C4-2B (cell line): ENCODE measurements at regions not wholly inside any gene's neighbourhood (a gene's known extent, or its start where the extent isn't known, plus 50 kb on each side); places are given as distances from the start of the nearest gene placed in this dataset.

ENCODE experiments used
- ZFX ChIP-seq: fragments of 450-650 bp; IDR thresholded peaks from 2 replicates; pipeline ENCODE4 v1.6.1; 2017
- TF ChIP-seq, protein P1 (sequence below): fragments of 450-650 bp; conservative IDR thresholded peaks from 2 replicates; pipeline ENCODE4 v1.5.1; 2017; ENCODE audit warnings: mild to moderate bottlenecking

DNA sequence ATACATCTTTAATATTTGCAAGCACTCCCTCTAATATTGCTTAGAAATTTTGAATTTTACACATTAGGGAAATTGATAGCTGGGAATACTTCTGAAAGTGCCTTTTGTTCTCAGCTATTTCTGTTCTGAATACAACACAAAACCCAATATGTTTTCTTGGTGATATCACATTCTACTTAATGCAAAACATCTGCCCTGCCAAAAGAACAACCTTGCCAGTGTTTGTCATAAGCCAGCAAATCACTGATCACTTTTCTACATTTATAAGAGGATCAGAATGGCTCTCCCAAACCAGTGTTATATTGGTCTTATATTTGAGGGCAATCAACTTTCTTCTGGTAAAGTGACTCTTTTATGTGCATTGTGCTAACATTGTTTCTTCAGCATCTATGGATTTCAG lies 126.8 kb upstream of the APOOL start:
- TF ChIP-seq, protein P1, sequence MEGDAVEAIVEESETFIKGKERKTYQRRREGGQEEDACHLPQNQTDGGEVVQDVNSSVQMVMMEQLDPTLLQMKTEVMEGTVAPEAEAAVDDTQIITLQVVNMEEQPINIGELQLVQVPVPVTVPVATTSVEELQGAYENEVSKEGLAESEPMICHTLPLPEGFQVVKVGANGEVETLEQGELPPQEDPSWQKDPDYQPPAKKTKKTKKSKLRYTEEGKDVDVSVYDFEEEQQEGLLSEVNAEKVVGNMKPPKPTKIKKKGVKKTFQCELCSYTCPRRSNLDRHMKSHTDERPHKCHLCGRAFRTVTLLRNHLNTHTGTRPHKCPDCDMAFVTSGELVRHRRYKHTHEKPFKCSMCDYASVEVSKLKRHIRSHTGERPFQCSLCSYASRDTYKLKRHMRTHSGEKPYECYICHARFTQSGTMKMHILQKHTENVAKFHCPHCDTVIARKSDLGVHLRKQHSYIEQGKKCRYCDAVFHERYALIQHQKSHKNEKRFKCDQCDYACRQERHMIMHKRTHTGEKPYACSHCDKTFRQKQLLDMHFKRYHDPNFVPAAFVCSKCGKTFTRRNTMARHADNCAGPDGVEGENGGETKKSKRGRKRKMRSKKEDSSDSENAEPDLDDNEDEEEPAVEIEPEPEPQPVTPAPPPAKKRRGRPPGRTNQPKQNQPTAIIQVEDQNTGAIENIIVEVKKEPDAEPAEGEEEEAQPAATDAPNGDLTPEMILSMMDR: no peak
- no peak for TF ChIP-seq ZFX
